Glomerular visceral epithelial cell (primary cell): ENCODE measurements at regions not wholly inside any gene's neighbourhood (a gene's known extent, or its start where the extent isn't known, plus 50 kb on each side); places are given as distances from the start of the nearest gene placed in this dataset.
"Not testable (repeated sequence)": the region's sequence is repeated elsewhere in the genome, so short reads cannot be mapped to it uniquely, and the experiment has no call there.

ENCODE experiments used
- DNase-seq: peaks from one replicate; pipeline ENCODE4 v3.0.0-alpha.2; 2016; ENCODE audit errors: extremely low spot score

DNA sequence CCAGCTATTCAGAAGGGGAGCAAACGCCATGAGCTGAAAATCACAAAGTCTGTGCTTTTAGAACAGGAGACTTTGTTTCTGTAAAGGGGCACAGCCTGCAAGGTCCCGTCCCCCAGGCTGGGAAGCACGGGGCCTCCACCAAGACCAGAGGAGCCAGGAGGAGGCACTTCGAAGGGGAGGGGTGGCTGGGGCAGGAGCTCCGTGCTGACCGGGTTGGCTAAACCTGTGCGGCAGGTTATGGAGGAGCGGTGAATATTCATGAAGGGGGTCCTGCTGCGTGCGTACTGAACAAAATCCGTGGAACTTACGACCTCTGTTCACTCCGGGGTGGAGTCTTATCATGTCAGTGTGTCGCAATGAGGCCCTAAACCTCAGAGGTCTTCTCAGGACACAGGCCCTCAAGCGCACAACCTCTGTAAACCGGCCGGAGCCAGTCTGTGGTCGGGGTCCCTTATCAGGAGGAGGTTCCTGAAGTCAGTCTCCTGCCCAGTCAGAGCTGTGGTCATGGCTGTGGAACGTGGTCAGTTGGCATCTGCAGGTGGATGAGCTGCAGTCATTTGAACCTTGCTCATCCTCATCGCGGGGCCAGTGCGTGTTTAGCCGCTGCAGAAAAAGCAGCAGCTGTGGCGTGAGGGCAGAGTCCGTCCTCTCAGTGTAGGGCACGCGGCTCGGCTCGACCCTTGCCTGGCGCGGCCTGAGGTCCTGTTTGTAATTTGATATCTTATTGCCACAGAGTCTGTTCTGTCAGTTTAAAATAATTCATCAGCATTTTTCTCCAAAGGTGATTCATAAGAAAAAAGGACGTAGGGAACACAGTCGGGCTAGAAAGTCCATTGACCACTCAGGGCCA, 5507.7 kb upstream of the TPTE start:
- DNase-seq, result not testable (repeated sequence)

DNA sequence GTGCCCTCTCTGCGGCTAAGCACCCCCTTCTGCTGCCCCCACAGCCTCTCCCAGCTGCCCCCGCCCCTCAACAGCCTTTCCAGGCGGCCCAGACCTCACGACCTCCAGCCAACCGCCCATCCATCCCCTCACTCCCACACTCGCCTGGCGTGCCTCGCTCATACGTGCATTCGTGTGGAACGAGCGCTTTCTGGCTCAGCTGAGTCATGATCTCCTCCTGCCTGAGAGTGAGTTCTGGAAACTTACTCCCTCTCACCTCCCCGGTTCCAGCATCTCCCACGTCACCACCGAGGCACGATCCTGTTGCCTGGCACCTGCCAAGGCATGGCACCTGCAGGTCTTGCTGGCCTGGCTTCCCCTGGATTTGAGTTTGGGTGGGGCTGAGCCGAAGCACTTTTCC, 5506.2 kb upstream of the TPTE start:
- not testable (repeated sequence) for DNase-seq

DNA sequence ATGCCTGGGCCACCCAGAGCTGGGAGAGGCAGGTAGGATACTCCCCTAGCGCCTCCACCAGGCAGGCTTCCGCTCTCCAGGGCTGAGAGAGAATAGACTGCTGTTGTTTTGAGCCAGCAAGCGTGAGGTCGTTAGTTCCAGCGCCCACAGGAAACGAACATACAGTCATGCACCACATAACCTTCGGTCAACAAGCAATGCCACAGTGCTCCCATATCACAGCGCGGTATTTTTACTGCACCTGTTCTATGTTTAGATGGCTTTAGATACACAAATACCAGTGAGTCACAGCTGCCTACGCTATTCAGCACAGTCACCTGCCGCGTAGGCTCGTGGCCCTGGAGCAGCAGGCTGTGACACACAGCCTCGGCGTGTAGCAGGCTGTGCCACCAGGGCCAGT, 5502.3 kb upstream of the TPTE start:
- not testable (repeated sequence) for DNase-seq

DNA sequence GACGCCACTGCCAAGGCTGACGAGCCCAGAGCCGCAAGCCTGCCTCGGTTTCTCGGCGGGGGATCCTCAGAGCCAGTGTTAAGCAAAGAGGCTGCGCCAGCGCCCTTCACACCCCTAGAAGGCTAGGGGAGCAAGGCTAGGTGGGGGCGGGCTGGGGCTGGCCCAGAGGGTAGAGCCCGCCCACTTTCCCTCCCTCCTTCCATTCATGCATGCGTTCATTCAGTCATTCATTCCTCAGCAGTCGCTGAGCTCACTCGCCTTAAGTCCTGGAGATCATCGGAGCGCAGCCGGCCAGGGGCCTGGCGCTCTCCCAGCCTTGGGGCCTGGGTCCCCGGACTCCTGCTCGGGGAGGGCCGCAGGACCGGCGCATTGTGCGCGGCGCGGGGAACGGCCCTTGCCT, 5499.6 kb upstream of the TPTE start:
- not testable (repeated sequence) for DNase-seq

DNA sequence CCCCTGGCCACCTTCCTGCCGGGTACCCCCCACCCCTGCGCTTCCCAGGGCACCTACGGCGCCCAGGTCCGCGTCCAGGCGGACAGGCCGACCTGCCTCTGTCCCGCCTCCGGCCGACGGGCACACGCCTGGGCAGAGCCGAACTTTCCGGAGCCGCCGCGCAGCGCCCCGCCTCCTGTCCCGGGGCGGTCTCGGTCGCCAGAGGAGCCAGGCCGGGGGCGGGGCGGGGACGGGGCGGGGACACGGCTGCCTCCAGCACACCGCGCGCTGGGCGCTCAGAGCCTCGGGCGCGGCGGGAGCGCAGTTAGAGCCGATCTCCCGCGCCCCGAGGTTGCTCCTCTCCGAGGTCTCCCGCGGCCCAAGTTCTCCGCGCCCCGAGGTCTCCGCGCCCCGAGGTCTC, 5499.1 kb upstream of the TPTE start:
- DNase-seq, result not testable (repeated sequence)

DNA sequence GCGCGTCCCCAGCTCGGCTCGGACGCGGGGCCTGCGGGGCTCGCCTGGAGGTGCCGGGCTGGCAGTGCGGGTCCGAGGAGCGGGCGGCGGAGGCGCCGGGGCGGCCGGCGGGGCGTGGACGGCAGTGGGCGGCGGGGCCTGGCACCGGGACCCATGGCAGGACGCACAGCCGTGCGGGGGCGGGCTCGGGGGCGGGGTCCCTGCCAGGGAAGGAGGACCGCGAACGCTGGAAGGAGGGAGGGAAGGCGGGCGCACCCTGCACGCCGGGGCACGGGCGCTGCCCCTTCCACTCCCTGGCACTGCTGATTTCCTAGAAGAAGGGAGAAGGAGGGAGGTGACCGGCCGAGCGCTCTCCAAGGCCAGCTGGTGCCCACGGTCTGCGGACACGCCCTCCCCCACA, 5498.6 kb upstream of the TPTE start:
- DNase-seq, result not testable (repeated sequence)

- not testable (repeated sequence) for DNase-seq
These were observed 5486.2 kb upstream of the TPTE start for GRCh38 chr21:5035147-5035546.

GRCh38 chr21:5035587-5035986, 5485.8 kb upstream of the TPTE start:
- DNase-seq, result not testable (repeated sequence)

- DNase-seq, result not testable (repeated sequence)
These were observed 5483.6 kb upstream of the TPTE start for GRCh38 chr21:5037606-5038331.

GRCh38 chr21:5039926-5040325, 5481.5 kb upstream of the TPTE start:
- not testable (repeated sequence) for DNase-seq

GRCh38 chr21:5042583-5042982, 5478.8 kb upstream of the TPTE start:
- not testable (repeated sequence) for DNase-seq

GRCh38 chr21:5044812-5045211, 5476.6 kb upstream of the TPTE start:
- DNase-seq, result not testable (repeated sequence)

GRCh38 chr21:5051303-5052018, 5469.9 kb upstream of the TPTE start:
- not testable (repeated sequence) for DNase-seq

DNA sequence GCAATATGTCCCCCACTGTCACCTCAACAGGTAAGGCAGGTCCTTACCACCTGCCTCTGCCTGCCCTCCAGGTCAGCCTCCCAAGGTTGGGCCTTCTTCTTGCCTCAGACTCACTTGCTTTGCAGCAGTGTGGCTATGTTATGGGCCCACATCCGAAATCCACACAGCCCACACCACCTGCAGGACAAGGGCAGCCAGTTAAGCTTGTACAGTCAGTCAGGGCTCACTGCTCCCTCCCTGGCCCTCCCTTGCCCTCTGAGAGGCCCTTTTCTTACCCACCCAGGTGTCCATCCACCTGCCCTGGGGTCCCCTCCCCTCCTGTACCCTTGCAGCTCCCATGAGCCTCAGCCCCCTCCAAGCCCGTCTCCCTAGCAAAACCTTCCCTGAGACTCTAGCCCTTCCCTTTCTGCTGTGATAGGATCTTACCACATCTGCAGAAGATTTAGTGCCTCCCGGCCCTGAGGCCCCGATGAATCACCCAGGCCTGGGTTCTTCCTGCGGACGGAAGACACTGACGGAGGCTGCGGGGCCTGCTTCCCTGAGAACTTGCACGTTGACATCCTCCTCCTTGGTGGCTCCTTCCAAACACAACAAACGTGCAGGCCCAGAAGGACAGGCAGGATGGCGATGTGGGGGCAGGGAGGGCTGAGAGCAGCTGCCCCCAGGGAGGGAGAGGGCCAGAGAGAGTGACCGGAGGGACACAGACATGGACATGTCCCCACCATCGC, 5466.2 kb upstream of the TPTE start:
- DNase-seq, result not testable (repeated sequence)

- DNase-seq, result not testable (repeated sequence)
These were observed 5465.1 kb upstream of the TPTE start for GRCh38 chr21:5055996-5056962.

- DNase-seq, result not testable (repeated sequence)
These were observed 5464.3 kb upstream of the TPTE start for GRCh38 chr21:5057077-5057476.

DNA sequence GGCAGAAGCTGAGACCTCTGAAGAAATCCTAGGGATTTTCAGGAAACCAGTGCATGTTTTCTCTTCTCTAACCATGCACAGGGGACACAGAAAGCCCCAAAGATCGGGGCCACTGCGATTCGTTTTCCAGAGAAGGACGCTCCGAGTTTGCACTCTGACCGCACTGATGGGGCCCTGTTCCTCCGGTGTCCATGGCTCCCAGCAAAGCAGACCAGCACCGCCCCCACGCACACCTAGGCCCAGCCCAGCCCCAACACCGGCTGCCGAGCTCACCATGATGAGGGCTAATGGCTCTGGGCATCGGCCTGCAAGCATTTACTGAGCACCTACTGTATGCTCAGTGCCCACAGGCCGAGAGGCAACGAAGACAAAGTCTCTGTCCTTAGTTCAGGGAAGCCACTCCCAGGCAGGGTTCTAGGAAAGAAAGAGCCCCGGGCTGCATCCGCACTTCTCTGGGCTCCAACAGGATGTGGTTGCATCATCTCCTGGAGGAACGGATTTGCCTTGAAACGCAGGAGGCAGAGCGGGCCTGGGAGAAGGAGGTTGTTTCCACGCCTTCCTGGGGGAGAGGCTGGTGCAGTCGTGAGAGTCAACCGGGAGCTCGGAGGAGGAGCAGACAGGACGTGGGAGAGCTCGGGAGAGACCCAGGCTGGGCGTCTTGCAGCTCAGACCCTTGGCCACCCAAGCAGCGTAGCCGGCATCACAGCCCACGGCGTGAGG, 5460.9 kb upstream of the TPTE start:
- not testable (repeated sequence) for DNase-seq

GRCh38 chr21:5064581-5065142, 5456.7 kb upstream of the TPTE start:
- not testable (repeated sequence) for DNase-seq
